Mesenchymal stem cell (in vitro differentiated cells and primary cell): ENCODE measurements at regions not wholly inside any gene's neighbourhood (a gene's known extent, or its start where the extent isn't known, plus 50 kb on each side); places are given as distances from the start of the nearest gene placed in this dataset.

Source experiments
- DNase-seq: peaks from one replicate; pipeline ENCODE4 v3.0.0-alpha.2; 2013
- H2AFZ ChIP-seq: one replicate; pipeline ENCODE4 v1.6.1; 2013; ENCODE audit warnings: low read depth, mild to moderate bottlenecking, control low read depth, inconsistent platforms, low read length, moderate library complexity
- H2AK5ac ChIP-seq: 2 replicates; pipeline ENCODE4 v1.6.1; 2013; ENCODE audit warnings: low read length, moderate library complexity, mild to moderate bottlenecking, inconsistent platforms; ENCODE audit not compliant: severe bottlenecking
- H2BK120ac ChIP-seq: one replicate; pipeline ENCODE4 v1.6.1; 2013; ENCODE audit warnings: low read depth, mild to moderate bottlenecking, inconsistent platforms, low read length, moderate library complexity
- H2BK12ac ChIP-seq, 2 experiments: one replicate each; pipeline ENCODE4 v1.6.1; 2013; ENCODE audit warnings: inconsistent platforms in 2 of 2, low read length in 2 of 2, mild to moderate bottlenecking in 2 of 2, moderate library complexity in 2 of 2, control low read depth in 1 of 2
- H2BK15ac ChIP-seq: one replicate; pipeline ENCODE4 v1.6.1; 2013; ENCODE audit warnings: mild to moderate bottlenecking, low read depth, inconsistent platforms; ENCODE audit not compliant: poor library complexity, severe bottlenecking
- H2BK5ac ChIP-seq: 2 replicates; pipeline ENCODE4 v1.6.1; 2013; ENCODE audit warnings: low read depth, mild to moderate bottlenecking, low read length, control low read depth, inconsistent platforms; ENCODE audit not compliant: poor library complexity, severe bottlenecking
- H3K14ac ChIP-seq, 2 experiments: one replicate each; pipeline ENCODE4 v1.6.1; 2013; ENCODE audit warnings: inconsistent platforms in 2 of 2, low read length in 2 of 2, control low read depth in 1 of 2, mild to moderate bottlenecking in 1 of 2, moderate library complexity in 1 of 2
- H3K18ac ChIP-seq, 2 experiments: one replicate each; pipeline ENCODE4 v1.6.1; 2013; ENCODE audit warnings: inconsistent platforms in 2 of 2, low read length in 2 of 2, control low read depth in 1 of 2, low read depth in 1 of 2, mild to moderate bottlenecking in 1 of 2
- H3K23ac ChIP-seq, 2 experiments: one replicate each; pipeline ENCODE4 v1.6.1; 2013; ENCODE audit warnings: inconsistent platforms in 2 of 2, low read length in 2 of 2, mild to moderate bottlenecking in 2 of 2, moderate library complexity in 2 of 2, control low read depth in 1 of 2
- H3K27ac ChIP-seq: 2 replicates; pipeline ENCODE4 v1.5.1; 2013; ENCODE audit warnings: mild to moderate bottlenecking, moderate library complexity, low read length, control low read depth, inconsistent platforms; ENCODE audit not compliant: poor library complexity, severe bottlenecking
- H3K27me3 ChIP-seq, 2 experiments: 2 replicates each; pipeline versions ENCODE4 v1.6.1 to v1.7.0; 2013; ENCODE audit warnings: low read length in 2 of 2, mild to moderate bottlenecking in 2 of 2, moderate library complexity in 2 of 2, control low read depth in 1 of 2, inconsistent platforms in 1 of 2; ENCODE audit not compliant: control insufficient read depth in 1 of 2, insufficient read depth in 1 of 2
- H3K36me3 ChIP-seq, 2 experiments: 2 replicates each; pipeline versions ENCODE4 v1.6.1 to v1.7.0; 2013; ENCODE audit warnings: low read length in 2 of 2, control low read depth in 1 of 2, inconsistent platforms in 1 of 2, low read depth in 1 of 2, mild to moderate bottlenecking in 1 of 2; ENCODE audit not compliant: insufficient read depth in 2 of 2, control insufficient read depth in 1 of 2
- H3K4ac ChIP-seq, 2 experiments: one replicate each; pipeline ENCODE4 v1.6.1; 2013; ENCODE audit warnings: inconsistent platforms in 2 of 2, low read length in 2 of 2, mild to moderate bottlenecking in 2 of 2, moderate library complexity in 2 of 2, control low read depth in 1 of 2, low read depth in 1 of 2
- H3K4me1 ChIP-seq: 2 replicates; pipeline ENCODE4 v1.6.1; 2013; ENCODE audit warnings: low read depth, low read length, control low read depth; ENCODE audit not compliant: control insufficient read depth, insufficient read depth
- H3K4me2 ChIP-seq: 2 replicates; pipeline ENCODE4 v1.6.1; 2013; ENCODE audit warnings: low read length, mild to moderate bottlenecking, inconsistent platforms; ENCODE audit not compliant: poor library complexity, severe bottlenecking
- H3K4me3 ChIP-seq, 2 experiments: 2 replicates each; pipeline versions ENCODE4 v1.5.1 to v1.7.0; 2013; ENCODE audit warnings: low read length in 2 of 2, mild to moderate bottlenecking in 2 of 2, control low read depth in 1 of 2, low read depth in 1 of 2; ENCODE audit not compliant: insufficient read depth in 1 of 2
- H3K79me1 ChIP-seq: replicated peaks from 2 replicates; pipeline ENCODE4 v1.6.1; 2013; ENCODE audit warnings: mild to moderate bottlenecking, control low read depth, low read length, inconsistent platforms; ENCODE audit not compliant: poor library complexity, severe bottlenecking
- H3K9ac ChIP-seq: 2 replicates; pipeline ENCODE4 v1.7.0; 2013; ENCODE audit warnings: mild to moderate bottlenecking, low read length, moderate library complexity
- H3K9me3 ChIP-seq: 2 replicates; pipeline ENCODE4 v1.7.0; 2013; ENCODE audit warnings: mild to moderate bottlenecking, low read length; ENCODE audit not compliant: control insufficient read depth
- H4K8ac ChIP-seq: one replicate; pipeline ENCODE4 v1.6.1; 2013; ENCODE audit warnings: inconsistent platforms, mild to moderate bottlenecking, low read length, moderate library complexity
- H4K91ac ChIP-seq: one replicate; pipeline ENCODE4 v1.6.1; 2013; ENCODE audit warnings: mild to moderate bottlenecking, low read length, inconsistent platforms
- WGBS: methylation state at CpG from one replicate; pipeline ENCODE4 v1.1.7; 2013; ENCODE audit warnings: mixed read lengths; 5-methylcytosine and 5-hydroxymethylcytosine counted together

DNA sequence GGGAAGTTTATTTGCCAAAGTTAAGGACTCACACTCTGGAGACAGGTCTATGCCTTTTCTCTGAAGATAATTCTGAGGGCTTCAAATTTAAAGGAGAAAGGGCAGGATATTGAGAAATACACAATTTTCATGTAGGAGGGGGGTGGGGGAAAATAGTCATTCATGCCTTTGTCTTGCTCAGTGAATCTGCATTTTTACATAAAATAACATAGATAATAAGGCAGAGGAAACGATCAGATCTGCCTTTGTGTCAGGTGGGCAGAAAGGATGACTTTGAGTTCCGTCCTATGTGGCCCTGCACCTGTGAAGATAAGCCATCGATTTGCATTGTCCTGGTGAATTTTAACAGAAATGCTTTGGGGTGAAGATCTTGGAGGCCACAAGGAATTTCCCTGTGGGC lies 76.8 kb downstream of the SC5D start:
- Histone ChIP-seq H3K18ac (no peak overlapping the region), H3K27ac (no peak overlapping the region), H3K4me2 (no peak overlapping the region), H2AK5ac (no peak overlapping the region), H2BK120ac (no peak overlapping the region), H3K9ac (no peak overlapping the region), H2AFZ (no peak overlapping the region), H3K9me3 (no peaks in the 10 kb centered on the region), H3K23ac (no peak overlapping the region), H3K4me1 (no peaks in the 10 kb centered on the region), H3K79me1 (no peaks in the 10 kb centered on the region), H3K27me3 (peaks cover 0 to 70% of the 10 kb centered on the region in 2 experiments), H3K36me3 (no peaks in the 10 kb centered on the region), H4K8ac (no peak overlapping the region), H3K14ac (no peak overlapping the region), H2BK5ac (no peak overlapping the region), H3K4ac (no peak overlapping the region), H3K4me3 (no peak overlapping the region), H2BK15ac (no peak overlapping the region), H2BK12ac (no peak overlapping the region), H4K91ac (no peak overlapping the region)
- WGBS, result 89% methylated on average over 3 of the region's 3 CpGs
- no peak for DNase-seq

DNA sequence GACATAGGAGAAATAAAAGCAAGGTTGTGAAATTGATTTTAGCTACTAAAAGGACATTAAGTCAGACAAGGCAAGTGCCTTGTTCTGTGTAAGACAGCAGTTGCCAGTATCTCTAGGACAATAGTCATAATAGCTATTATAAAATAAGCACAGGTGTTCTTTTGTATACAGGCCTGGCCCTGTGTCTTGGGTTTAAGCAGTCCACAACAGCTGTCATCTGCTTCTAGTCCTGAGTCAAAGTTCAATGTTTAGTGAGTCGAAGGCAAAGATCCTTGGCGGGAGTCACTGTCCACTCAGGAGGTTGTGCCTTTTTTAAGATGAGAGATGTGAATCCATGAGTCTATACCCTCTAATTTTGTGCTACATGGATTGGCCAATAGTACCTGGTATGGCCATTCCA lies 79.5 kb downstream of the SC5D start:
- H3K27ac ChIP-seq, result no peak overlapping the region
- H3K18ac ChIP-seq, result no peak overlapping the region
- DNase-seq, result no peak
- no peaks in the 10 kb centered on the region for H3K4me1 ChIP-seq
- no peak overlapping the region for H3K4ac ChIP-seq
- no peak overlapping the region for H4K91ac ChIP-seq
- WGBS, result 90% methylated on average over 2 of the region's 2 CpGs
- H3K14ac ChIP-seq, result no peak overlapping the region
- H2BK5ac ChIP-seq, result no peak overlapping the region
- H3K4me2 ChIP-seq, result no peak overlapping the region
- no peaks in the 10 kb centered on the region for H3K9me3 ChIP-seq
- no peak overlapping the region for H3K4me3 ChIP-seq
- no peak overlapping the region for H2BK120ac ChIP-seq
- H3K36me3 ChIP-seq, result no peaks in the 10 kb centered on the region
- no peak overlapping the region for H2AFZ ChIP-seq
- no peak overlapping the region for H4K8ac ChIP-seq
- H3K27me3 ChIP-seq, result peaks cover 0 to 52% of the 10 kb centered on the region in 2 experiments
- no peak overlapping the region for H2BK12ac ChIP-seq
- H3K23ac ChIP-seq, result no peak overlapping the region
- H3K9ac ChIP-seq, result no peak overlapping the region
- no peaks in the 10 kb centered on the region for H3K79me1 ChIP-seq
- no peak overlapping the region for H2AK5ac ChIP-seq
- H2BK15ac ChIP-seq, result no peak overlapping the region

GRCh38 chr11:121372671-121373429 lies 79.3 kb upstream of the SORL1 start:
- Histone ChIP-seq H3K4ac (no peak overlapping the region), H3K4me1 (no peaks in the 10 kb centered on the region), H3K9me3 (no peaks in the 10 kb centered on the region), H3K27me3 (peaks cover 0 to 47% of the 10 kb centered on the region in 2 experiments), H4K91ac (peak overlapping the region; percentile 61), H3K18ac (no peak overlapping the region), H3K36me3 (no peaks in the 10 kb centered on the region), H2BK15ac (no peak overlapping the region), H2AFZ (no peak overlapping the region), H3K79me1 (no peaks in the 10 kb centered on the region), H3K27ac (no peak overlapping the region), H2BK5ac (no peak overlapping the region), H4K8ac (no peak overlapping the region), H3K4me3 (no peak overlapping the region), H3K4me2 (no peak overlapping the region), H3K9ac (no peak overlapping the region), H2BK120ac (no peak overlapping the region), H2AK5ac (no peak overlapping the region), H2BK12ac (no peak overlapping the region), H3K14ac (peak overlapping the region in 1 of 2 experiments; percentile 48), H3K23ac (no peak overlapping the region)
- 80% methylated on average over 7 of the region's 7 CpGs for WGBS
- DNase-seq, result no peak

- Histone ChIP-seq H3K4ac (no peak overlapping the region), H3K14ac (no peak overlapping the region), H3K9ac (no peak overlapping the region), H3K23ac (no peak overlapping the region), H3K27ac (no peak overlapping the region), H3K79me1 (no peaks in the 10 kb centered on the region), H3K9me3 (no peaks in the 10 kb centered on the region), H2AK5ac (no peak overlapping the region), H2BK120ac (no peak overlapping the region), H3K36me3 (no peaks in the 10 kb centered on the region), H3K4me1 (no peaks in the 10 kb centered on the region), H2BK5ac (no peak overlapping the region), H4K8ac (no peak overlapping the region), H2BK12ac (no peak overlapping the region), H3K4me3 (no peak overlapping the region), H2AFZ (no peak overlapping the region), H3K27me3 (peaks cover 0 to 32% of the 10 kb centered on the region in 2 experiments), H4K91ac (no peak overlapping the region), H2BK15ac (no peak overlapping the region), H3K18ac (no peak overlapping the region), H3K4me2 (no peak overlapping the region)
- DNase-seq, result no peak
- WGBS, result 47% methylated on average over 2 of the region's 2 CpGs
These were observed 77.7 kb upstream of the SORL1 start for GRCh38 chr11:121374286-121374985.
